GM21526 (cell line): ENCODE measurements at regions not wholly inside any gene's neighbourhood (a gene's known extent, or its start where the extent isn't known, plus 50 kb on each side); places are given as distances from the start of the nearest gene placed in this dataset.

Experiments used
- ATAC-seq: cut with Tn5 transposase; IDR thresholded peaks from one replicate; pipeline ENCODE4 v1.9.1; 2021; ENCODE audit warnings: moderate library complexity; ENCODE audit not compliant: unreplicated experiment, low FRiP score

GRCh38 chr9:81394881-81395675, 294.3 kb downstream of the TLE1 start:
- ATAC-seq = no peak

DNA sequence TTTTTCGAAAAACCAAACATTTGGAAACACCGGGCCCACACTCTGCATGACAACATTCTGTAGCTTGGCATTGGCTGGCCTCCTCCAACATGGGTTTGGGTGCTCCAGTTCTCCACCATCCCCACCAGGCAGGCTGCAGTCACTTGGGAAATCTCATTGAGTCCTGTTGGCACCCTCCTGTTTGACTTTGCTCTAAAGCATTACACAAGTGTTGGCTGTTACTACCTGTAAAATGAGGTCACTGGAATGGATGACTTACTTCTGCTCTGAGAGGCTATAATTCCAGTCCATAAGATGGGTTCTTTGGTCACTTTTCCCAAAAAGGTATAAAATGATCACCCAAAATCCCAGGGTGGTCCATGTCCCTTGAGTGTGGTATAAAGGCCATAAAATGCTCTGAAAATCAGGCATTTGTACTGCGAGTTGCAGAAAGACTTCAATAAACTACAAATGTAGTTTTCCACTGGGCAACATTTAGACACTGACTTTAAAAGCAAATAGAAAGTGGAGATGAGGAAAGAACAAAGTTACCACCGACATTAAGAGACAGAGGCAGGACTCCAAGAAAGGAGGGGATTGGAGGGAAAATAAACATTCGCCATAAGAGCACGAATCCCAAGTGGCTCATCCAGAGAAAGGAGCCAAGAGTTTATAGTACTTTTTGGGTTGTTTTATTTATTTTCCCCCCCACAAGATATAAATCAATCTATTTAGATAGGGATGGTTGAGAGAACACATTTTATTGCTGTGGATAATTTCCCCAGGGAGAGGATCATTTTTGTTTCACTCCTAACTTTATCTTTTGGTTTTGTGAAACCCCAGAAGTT, 295.1 kb downstream of the TLE1 start:
- no peak for ATAC-seq

DNA sequence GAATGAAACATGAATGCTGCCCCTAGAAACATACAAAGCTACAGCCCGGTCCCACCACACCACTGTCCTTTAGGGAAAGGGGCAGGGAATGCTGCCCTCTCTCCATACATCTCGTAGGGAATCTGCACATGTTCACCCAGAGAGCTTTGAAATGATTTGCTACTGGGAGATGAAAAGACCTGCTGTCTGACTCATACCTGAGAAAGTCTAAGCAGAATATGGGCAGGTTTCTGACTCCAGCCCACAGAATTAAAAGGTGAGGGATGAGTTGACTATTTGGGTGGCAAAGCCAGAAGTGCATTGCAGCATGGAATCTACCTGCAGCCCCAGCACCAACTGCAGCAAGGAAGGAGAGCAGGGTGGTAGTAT, 297.9 kb downstream of the TLE1 start:
- ATAC-seq = no peak

GRCh38 chr9:81390792-81391456, 298.4 kb downstream of the TLE1 start:
- no peak for ATAC-seq

DNA sequence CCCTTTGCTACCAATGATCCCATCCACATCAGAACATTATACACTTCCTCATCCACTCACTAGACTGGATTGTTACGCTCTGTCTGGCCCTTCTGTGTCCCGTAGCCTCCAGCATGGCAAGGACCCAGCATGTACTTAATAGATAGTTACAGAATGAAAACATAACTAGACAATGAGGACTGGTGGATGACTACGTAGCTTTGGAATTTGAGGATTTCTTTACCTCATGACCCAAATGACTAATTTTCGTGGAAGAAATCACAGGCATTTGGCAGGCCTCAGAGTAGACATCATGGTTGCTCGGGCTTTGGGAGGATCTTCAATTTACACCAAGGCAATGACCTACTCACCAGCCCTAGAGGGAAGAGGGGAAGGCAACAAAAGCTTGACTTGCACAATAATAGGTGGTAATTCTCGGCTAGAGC, 299.8 kb downstream of the TLE1 start:
- no peak for ATAC-seq

- ATAC-seq = no peak
Measured at GRCh38 chr9:81388831-81389230, 300.5 kb downstream of the TLE1 start.

DNA sequence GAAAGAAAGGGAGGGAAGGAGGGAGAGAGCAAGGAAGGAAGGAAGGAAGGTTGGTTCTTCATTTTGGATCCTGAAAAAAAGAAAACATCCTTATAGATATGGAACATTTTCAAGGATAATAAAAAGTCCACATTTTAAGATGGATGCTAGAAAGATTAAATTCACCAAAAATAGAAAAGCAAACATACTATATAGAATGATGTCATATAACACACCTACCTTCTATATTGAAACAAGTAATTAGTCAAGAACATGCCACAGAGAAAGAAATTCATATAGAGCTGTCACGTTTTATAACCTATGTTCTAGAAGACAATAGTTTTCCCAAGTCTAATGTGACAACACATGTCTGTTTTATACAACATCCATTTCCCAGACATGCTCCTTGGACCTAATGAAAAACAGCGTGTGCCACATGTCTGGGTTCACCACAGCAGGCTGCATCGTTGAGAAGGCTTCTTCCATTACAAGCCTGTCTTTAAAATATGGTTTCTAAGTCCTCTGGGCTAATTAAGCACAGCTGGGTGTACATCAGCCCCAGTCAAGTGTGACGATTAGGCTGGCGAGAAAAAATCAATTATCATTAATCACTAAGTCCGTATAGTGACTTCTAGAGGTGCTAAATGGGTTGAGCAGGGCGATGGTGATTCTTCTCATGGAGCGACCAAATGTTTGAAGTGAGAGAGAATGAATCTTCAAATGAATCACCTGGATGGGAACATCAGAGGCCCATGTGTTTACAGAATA, 301.8 kb downstream of the TLE1 start:
- no peak for ATAC-seq

DNA sequence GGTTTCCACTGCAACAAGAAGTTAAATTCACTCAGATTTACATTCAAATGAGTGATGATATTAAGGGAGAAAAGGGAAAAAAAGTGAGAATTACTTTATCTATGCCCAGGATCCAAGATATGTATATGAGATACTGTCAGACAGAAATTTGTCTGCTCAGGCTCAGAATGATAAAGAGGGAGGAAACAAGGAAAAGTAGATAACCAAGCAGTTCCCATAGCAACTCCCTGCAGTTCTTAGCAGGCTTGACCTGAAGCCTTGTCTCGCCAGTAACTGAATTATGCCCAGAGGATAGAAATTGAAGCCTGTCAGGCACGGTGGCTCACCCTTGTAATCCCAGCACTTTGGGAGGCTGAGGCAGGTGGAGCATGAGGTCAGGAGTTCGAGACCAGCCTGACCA, 304.4 kb downstream of the TLE1 start:
- ATAC-seq = no peak

- ATAC-seq = no peak
Measured at GRCh38 chr9:81382281-81382680, 307.1 kb downstream of the TLE1 start.

DNA sequence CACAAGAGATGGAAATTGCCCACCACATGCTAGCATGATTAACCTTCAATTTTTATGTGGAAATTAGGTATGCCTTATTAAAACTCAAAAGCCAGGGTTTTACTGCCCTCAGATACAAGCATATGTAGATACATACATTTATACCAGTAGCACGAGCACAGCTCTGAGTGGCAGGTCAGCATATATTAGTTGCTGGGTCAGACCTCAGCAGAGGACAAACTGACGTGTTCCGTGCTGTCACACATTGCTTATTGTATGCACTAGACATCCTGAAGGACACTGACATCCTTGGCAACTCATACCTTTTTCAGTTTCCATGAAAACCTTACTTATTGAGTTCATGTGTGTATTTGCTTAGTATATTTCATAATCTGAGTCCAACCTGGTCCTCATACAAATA, 307.7 kb downstream of the TLE1 start:
- no peak for ATAC-seq

- ATAC-seq = no peak
Measured at GRCh38 chr9:81380504-81381359, 308.6 kb downstream of the TLE1 start.

GRCh38 chr9:81379655-81380054, 309.7 kb downstream of the TLE1 start:
- no peak for ATAC-seq

- no peak for ATAC-seq
Measured at GRCh38 chr9:81377921-81378320, 311.4 kb downstream of the TLE1 start.

DNA sequence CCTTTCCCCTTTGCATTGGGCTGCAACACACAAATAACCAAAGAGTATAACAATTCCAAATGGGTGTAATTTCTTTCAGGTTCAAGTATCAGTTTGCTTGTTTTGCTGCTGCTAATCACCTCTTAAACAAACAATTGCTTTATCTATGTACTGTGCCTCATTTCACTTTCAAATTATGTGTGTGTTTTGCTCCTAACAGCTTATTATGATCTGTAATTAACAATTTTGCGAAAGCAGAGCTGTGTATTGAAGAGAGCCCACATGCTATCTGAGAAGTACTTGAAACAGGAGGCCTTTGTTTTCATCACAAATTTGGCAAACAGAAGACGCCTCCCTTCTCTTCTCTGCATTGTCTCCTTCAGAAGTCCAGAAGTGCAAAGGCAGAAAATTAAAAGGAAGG, 312.0 kb downstream of the TLE1 start:
- ATAC-seq = no peak

GRCh38 chr9:81375187-81376100, 313.9 kb downstream of the TLE1 start:
- ATAC-seq = no peak

GRCh38 chr9:81374459-81375186, 314.7 kb downstream of the TLE1 start:
- ATAC-seq = no peak

- ATAC-seq = no peak
Measured at GRCh38 chr9:81373294-81373693, 316.1 kb downstream of the TLE1 start.

- no peak for ATAC-seq
Measured at GRCh38 chr9:81372628-81373191, 316.6 kb downstream of the TLE1 start.
